ENCODE measurements at regions not wholly inside any gene's neighbourhood (a gene's known extent, or its start where the extent isn't known, plus 50 kb on each side); places are given as distances from the start of the nearest gene placed in this dataset.

DNA sequence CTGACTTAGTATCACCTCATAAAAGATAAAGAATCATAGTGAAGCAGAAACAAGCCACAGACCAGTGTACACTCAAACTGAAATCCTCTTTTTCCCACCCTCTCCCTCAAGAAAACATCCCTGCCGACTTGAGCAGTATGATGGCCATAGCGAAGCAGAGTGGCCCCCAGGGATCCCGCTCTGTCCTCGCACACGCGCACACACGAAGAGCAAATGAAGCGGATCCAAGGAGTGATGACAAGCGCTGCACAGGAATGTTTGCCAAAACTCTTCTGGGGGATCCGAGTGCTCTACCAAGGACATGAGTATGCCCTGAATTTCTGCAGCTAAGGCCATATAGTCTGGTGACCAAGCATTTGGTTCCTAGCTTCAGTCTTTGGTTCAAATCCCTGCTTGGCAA, 134.5 kb upstream of the C2CD4B start:
- no peak for TF ChIP-seq CTCF (IDR thresholded peaks at IDR 0.05; ENCODE audit: extremely low read depth, missing control alignments)
- no peak for DNase-seq (ENCODE audit: low spot score)

DNA sequence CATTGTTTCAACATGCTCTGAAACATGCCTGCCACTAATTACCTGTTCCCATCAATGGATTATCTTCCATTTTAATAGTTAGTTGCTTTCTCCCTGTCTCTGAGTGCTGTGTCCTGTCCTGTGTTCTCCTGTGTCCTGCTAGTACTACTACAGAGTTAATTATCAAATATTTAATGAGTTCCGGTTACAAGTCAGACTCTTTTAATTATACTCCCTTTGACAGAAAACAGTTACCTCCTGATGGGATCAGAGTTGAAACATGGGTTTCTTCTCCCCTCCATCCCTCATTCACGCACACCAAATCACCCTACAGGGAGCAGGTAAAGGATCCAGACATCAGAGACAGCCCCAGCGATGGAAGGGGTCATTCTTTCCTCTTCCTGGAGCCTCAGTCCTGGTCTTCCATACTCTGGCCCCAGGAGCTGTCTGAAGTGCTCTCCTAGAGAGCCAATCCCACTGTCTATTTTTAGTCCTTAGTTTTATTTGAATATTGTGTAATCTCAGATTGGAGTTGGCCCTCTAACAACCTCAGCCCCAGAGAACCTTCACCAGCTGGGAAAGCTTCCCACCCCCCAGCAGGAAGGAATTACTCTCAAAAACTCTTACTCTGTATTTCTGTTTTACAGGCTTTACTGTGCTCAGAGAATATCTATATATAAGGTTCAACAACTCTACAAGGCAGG, 137.0 kb upstream of the C2CD4B start:
- DNase-seq (ENCODE audit: low spot score) = no peak
- no peak for TF ChIP-seq CTCF (IDR thresholded peaks at IDR 0.05; ENCODE audit: extremely low read depth, missing control alignments)

- TF ChIP-seq CTCF (IDR thresholded peaks at IDR 0.05; ENCODE audit: extremely low read depth, missing control alignments) = peak; percentile 39
- DNase-seq (ENCODE audit: low spot score) = peak; percentile 57
Observed at GRCh38 chr15:62306851-62307504, 141.9 kb upstream of the C2CD4B start.

DNA sequence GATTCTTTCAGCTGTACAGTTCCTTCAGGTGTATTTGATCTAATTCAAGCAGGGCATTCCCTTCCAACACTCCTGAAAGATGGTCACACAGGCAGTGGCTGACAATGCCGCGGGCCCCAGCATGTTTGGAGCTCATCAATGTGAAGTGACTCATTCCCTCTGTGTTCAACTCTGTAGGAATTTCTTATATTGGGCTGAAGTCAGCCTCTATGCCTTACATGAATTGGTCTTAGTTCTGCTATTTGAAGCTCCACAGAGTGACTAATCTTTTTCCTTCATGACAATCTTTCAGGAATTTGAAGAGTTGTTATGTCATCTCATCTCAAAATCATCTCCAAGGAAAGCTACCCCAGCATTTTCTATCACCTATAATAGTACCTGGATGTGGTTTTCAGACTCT, 142.5 kb upstream of the C2CD4B start:
- no peak for TF ChIP-seq CTCF (IDR thresholded peaks at IDR 0.05; ENCODE audit: extremely low read depth, missing control alignments)
- no peak for DNase-seq (ENCODE audit: low spot score)

- no peak for DNase-seq (ENCODE audit: low spot score)
- TF ChIP-seq CTCF (IDR thresholded peaks at IDR 0.05; ENCODE audit: extremely low read depth, missing control alignments) = no peak
Observed at GRCh38 chr15:62316413-62317060, 151.5 kb upstream of the C2CD4B start.

DNA sequence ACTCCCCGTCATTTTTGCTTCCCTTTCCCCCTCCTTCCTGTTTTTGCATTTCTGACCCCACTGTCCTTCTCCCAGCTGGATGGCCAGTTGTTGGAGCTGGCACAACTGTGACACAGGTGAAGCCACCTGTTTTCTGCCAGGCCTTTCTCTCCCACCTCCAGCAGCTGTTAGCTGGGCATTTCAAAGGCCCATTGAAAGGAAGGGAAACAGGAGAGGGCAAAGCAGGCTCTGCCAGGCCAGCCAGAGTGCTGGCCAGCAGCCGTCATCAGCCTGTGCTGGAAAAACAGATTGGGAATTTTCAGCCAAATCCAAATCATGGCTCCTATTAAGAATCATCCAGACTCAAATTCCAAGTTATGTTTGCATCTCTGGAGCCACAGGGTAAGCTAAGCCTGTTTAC, 155.2 kb upstream of the C2CD4B start:
- TF ChIP-seq CTCF (IDR thresholded peaks at IDR 0.05; ENCODE audit: extremely low read depth, missing control alignments) = no peak
- DNase-seq (ENCODE audit: low spot score) = no peak

DNA sequence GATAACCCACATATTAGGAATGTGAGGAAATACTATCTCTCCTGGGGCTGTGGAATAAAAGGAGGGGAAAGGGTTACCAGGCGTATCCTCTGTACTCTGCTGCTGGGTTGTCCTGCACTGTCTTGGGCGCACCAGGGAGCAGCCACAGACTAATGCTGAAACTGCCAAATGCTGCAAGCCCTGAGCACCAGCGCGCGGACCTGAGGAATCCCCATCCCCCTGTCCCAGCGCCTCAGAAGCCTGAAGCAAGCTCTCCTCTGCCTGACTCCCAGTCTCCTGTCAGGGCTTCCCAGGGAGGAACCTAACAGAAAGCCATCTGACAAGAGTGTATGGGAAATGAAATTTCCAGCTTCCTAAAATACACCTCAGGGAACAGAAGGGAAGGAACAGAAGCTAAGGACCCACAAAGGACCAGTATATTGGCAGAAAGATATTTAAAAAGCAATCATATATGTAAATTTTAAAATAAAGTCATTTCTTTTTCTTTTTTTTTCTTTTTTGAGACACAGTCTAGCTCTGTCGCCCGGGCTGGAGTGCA, 158.3 kb upstream of the C2CD4B start:
- DNase-seq (ENCODE audit: low spot score) = no peak
- TF ChIP-seq CTCF (IDR thresholded peaks at IDR 0.05; ENCODE audit: extremely low read depth, missing control alignments) = no peak
